ENCODE measurements at regions not wholly inside any gene's neighbourhood (a gene's known extent, or its start where the extent isn't known, plus 50 kb on each side); places are given as distances from the start of the nearest gene placed in this dataset.

DNA sequence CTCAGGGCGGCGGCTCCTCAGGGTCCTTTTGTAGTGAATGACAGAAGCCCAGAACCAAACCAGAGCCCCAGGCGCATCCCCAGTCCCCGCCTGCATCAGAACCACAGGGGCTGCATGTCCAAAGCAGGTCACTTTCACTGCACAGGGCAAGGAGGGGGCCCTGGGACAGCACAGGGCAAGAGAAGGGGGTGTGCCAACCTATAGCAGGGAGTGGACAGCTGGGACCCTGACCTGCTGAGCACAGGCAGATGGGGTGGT lies 501.4 kb downstream of the PREX1 start:
- no peak for DNase-seq (ENCODE audit: low spot score)
- in situ Hi-C loops (cut with MboI; ENCODE audit: low sequenced_read_pairs, unreplicated experiment) = no loop called here
- TF ChIP-seq, protein P1, sequence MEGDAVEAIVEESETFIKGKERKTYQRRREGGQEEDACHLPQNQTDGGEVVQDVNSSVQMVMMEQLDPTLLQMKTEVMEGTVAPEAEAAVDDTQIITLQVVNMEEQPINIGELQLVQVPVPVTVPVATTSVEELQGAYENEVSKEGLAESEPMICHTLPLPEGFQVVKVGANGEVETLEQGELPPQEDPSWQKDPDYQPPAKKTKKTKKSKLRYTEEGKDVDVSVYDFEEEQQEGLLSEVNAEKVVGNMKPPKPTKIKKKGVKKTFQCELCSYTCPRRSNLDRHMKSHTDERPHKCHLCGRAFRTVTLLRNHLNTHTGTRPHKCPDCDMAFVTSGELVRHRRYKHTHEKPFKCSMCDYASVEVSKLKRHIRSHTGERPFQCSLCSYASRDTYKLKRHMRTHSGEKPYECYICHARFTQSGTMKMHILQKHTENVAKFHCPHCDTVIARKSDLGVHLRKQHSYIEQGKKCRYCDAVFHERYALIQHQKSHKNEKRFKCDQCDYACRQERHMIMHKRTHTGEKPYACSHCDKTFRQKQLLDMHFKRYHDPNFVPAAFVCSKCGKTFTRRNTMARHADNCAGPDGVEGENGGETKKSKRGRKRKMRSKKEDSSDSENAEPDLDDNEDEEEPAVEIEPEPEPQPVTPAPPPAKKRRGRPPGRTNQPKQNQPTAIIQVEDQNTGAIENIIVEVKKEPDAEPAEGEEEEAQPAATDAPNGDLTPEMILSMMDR (IDR thresholded peaks at IDR 0.05; ENCODE audit: borderline replicate concordance, control extremely low read depth, extremely low read depth, insufficient read depth, missing control alignments) = no peak

DNA sequence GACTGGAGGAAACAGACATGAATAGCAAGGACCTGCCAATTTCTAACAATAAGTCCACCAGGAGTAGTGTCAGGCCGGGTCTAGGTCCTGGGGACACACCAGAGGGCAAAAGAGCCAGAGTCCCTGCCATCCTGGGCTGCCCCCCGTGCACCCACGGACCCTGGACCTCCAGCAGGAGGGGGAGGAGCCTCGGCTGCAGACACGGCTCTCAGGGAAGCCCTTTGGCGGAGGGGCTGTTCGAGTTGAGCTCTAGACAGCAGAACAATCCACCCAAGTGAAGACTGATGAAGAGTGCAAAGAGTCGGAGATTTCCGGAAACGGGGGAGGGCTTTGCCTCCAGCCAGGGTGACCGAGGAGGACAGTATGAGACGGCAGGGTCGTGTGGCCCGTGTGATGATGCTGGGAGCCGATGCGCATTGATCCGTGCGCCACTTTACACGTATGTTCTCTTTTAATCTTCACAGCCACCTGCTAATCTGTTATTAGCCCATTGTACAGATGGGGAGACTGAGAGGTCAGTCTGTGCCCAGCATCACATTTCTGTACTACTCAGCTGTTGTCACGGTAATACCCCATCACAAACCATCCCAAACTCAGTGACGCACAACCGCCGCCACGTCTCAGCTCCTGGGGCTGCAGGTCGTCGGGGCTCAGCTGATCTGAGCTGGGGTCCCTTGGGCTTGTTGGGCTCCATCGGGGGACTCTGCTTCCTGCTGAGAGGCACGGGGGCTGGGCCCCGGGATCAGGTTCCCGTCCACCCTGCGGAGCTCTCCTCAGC lies 502.0 kb downstream of the PREX1 start:
- in situ Hi-C loops (cut with MboI; ENCODE audit: low sequenced_read_pairs, unreplicated experiment) = no loop called here
- TF ChIP-seq, protein P1 (IDR thresholded peaks at IDR 0.05; ENCODE audit: borderline replicate concordance, control extremely low read depth, extremely low read depth, insufficient read depth, missing control alignments) = no peak
- no peak for DNase-seq (ENCODE audit: low spot score)

GRCh38 chr20:48324744-48325143 lies 503.1 kb downstream of the PREX1 start:
- TF ChIP-seq, protein P1 (IDR thresholded peaks at IDR 0.05; ENCODE audit: borderline replicate concordance, control extremely low read depth, extremely low read depth, insufficient read depth, missing control alignments) = no peak
- DNase-seq (ENCODE audit: low spot score) = no peak
- in situ Hi-C loops (cut with MboI; ENCODE audit: low sequenced_read_pairs, unreplicated experiment) = no loop called here

DNA sequence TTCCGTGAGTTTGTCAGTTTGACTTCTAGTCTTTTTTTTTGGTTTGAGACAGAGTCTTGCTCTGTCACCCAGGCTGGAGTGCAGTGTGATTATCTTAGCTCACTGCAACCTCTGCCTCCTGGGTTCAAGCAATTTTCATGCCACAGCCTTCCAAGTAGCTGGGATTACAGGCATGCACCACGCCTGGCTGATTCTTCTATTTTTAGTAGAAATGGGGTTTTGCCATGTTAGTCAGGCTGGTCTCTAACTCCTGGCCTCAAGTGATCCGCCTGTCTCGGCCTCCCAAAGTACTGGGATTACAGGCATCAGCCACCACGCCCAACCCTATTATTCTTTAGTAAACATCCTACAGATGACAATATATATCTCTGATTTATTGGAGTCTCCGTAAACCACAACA lies 506.5 kb downstream of the PREX1 start:
- no peak for DNase-seq (ENCODE audit: low spot score)
- TF ChIP-seq, protein P1 (IDR thresholded peaks at IDR 0.05; ENCODE audit: borderline replicate concordance, control extremely low read depth, extremely low read depth, insufficient read depth, missing control alignments) = no peak
- in situ Hi-C loops (cut with MboI; ENCODE audit: low sequenced_read_pairs, unreplicated experiment) = no loop called here

- TF ChIP-seq, protein P1 (IDR thresholded peaks at IDR 0.05; ENCODE audit: borderline replicate concordance, control extremely low read depth, extremely low read depth, insufficient read depth, missing control alignments) = no peak
- in situ Hi-C loops (cut with MboI; ENCODE audit: low sequenced_read_pairs, unreplicated experiment) = no loop called here
Observed at GRCh38 chr20:48319943-48320584, 507.7 kb downstream of the PREX1 start.

DNA sequence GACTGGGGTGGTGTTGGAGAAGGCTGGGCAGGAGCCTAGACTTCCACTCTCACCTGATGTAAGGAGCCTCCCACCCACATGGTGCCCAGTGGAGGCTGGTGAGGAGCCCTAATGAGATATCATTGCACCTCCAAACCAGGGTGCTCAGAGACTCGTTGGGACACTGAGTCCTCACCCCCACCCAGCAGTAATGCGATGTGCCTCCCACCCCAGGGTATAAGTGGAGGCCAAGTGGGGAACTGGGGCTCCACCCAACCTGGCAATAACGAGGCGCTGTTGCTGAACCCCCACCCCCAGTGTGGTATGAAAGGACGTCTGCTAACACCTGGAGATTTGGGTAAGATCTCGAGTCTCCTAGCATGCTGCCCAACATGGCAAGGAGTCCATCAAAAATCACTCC lies 510.2 kb downstream of the PREX1 start:
- DNase-seq (ENCODE audit: low spot score) = no peak
- in situ Hi-C loops (cut with MboI; ENCODE audit: low sequenced_read_pairs, unreplicated experiment) = no loop called here
- TF ChIP-seq, protein P1 (IDR thresholded peaks at IDR 0.05; ENCODE audit: borderline replicate concordance, control extremely low read depth, extremely low read depth, insufficient read depth, missing control alignments) = no peak

More at GRCh38 chr20:48319943-48320584, 507.7 kb downstream of the PREX1 start:
- no peak for DNase-seq (ENCODE audit: low spot score)
